Inflammatory macrophage (primary cell): ENCODE measurements at regions not wholly inside any gene's neighbourhood (a gene's known extent, or its start where the extent isn't known, plus 50 kb on each side); places are given as distances from the start of the nearest gene placed in this dataset.

Source experiments
- DNase-seq, 2 donors: peaks; one replicate each; pipeline ENCODE4 v3.0.0-alpha.2; 2020 to 2022

DNA sequence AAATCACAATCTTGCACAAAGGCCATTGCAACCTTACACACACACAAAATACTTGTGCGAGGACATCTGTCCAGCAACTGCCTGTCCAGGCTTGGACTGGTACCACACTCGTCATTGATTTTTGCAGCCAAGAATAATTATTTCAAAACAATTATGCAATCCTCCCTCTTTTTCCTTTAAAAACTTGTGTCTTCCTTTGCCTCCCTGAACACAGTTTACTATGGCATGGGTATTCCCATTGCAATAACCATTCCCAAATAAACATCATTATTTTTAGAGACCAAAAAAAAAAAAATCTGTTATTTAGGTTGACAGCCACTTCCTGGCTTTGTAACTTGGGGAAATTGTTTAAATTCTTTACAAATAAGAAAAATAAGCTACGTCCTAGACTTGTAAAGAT lies 54.0 kb downstream of the C11orf91 start:
- DNase-seq: no peak

DNA sequence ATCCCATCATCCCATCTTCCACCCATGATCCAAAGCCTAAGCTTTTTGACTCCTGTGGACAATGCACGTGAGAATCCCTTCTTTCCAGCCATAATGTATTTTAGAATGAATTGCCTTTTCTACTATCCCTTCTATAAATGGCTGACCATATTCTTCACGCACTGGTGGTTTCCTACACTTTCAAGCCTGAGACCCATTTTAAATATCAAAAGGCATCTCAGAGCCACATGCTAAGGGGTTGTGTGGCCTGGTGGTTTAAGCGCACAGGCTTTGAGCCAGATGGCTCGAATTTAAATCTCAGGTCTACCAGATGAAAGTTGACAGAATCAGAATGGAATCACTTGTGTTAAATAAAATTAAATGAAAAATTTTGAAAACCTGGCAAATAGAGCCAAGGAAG lies 54.5 kb downstream of the C11orf91 start:
- no peak for DNase-seq

DNA sequence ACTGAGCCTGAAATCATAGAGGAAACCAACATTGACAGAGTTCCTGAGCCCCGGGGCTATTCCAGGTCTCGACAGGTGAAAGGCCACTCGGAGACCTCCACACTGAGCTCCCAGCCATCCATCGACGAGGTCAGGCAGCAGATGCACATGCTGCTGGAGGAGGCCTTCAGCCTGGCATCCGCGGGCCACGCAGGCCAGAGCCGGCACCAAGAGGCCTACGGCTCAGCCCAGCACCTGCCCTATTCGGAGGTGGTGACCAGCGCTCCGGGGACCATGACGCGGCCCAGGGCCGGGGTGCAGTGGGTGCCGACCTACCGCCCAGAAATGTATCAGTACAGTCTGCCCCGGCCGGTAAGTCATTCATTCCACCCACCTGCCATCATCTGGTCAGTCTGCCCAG lies 54.9 kb downstream of the C11orf91 start:
- no peak for DNase-seq

DNA sequence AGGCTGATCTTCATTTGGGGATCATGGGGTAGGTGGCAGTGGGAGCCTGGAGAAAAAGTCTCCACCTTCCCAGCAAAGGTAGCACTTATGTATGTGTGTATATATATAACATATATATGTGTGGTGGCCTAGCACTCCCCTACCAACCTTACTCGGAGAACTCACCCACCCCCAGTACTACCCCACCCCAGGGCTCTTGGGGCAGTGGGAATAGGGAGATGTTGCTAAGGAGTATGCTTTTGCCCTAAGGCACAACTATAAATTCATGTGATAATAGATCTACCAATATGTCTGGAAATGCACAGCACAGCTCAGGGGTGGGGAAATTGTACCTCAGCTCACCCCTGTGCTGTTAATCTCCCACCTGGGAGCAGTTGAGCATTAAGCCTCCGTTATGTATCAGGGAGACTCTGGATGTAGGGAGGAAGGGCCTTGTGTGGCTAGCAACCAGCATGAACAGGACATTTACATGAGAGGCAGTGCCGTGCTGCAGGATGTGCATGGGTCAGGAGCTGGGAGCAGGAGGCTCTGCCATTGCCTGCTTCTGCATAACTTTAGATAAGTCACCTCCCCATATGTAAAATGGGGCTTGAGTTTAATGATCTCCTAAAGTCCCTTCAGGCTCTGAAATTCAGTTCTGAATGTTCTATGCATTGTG lies 57.3 kb downstream of the C11orf91 start:
- DNase-seq: no peak

GRCh38 chr11:33642461-33643166 lies 58.0 kb downstream of the C11orf91 start:
- no peak for DNase-seq

GRCh38 chr11:33640730-33641371 lies 59.8 kb downstream of the C11orf91 start:
- no peak for DNase-seq

DNA sequence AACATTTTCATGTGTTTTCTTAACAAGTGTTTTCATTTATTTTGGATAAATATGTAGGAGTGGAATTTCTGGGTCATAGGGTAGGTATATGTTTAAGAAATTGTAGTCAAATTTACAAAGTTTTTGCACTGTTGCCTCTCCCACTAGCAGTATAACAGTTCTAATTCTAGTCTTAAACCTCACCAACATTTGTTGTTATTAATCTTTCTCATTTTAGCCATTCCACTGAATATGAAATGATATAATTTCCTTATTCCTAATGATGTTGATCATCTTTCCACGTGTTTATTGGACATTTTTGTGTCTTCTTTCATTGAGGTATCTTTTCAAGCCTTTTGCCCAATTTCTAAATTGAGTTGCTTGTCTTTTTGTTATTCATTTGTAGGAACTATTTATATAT lies 62.0 kb downstream of the C11orf91 start:
- DNase-seq: no peak

GRCh38 chr11:33636104-33636503 lies 64.5 kb downstream of the C11orf91 start:
- peak; percentile 85 to 88 for DNase-seq

DNA sequence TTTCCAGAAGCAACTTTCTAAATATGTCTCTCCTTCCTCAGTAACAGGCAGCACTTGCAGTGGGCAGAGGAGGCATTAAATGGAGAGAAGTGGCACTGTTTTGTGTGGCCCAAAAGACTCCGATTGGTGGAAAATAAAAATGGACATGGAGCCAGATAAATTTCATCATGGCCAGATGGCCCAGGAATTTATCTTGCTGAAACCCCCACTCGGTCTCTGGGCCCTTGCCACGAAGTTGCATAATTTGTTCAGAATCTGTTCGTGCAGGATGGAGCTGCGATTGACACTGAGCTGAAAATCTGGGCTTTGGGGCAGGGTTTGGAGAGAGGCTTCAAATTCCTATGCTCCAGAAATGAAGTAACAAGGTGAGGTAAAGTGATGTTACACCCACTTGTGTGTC lies 65.5 kb downstream of the C11orf91 start:
- DNase-seq: peak; percentile 10 to 14

- peak in 1 of 2 donors; percentile 3 for DNase-seq
Measured at GRCh38 chr11:33634291-33634834, 66.3 kb downstream of the C11orf91 start.

GRCh38 chr11:33633251-33634003 lies 67.2 kb downstream of the C11orf91 start:
- no peak for DNase-seq

DNA sequence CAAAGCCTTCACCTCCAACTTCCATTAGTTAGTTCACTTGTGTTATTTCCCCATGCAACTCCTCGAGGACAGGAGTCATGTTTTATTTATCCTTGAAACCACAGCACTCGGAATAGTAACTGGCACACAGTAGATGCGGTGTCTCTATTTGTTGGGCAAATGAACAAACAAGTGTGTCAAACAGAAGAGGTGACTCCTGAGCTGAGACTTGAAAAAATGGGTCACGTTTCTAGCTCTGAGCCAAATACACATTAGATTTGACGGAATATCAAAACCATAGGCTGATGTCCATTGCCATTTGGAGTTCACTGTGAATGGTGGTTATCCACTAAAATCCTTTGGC lies 68.9 kb downstream of the C11orf91 start:
- no peak for DNase-seq

DNA sequence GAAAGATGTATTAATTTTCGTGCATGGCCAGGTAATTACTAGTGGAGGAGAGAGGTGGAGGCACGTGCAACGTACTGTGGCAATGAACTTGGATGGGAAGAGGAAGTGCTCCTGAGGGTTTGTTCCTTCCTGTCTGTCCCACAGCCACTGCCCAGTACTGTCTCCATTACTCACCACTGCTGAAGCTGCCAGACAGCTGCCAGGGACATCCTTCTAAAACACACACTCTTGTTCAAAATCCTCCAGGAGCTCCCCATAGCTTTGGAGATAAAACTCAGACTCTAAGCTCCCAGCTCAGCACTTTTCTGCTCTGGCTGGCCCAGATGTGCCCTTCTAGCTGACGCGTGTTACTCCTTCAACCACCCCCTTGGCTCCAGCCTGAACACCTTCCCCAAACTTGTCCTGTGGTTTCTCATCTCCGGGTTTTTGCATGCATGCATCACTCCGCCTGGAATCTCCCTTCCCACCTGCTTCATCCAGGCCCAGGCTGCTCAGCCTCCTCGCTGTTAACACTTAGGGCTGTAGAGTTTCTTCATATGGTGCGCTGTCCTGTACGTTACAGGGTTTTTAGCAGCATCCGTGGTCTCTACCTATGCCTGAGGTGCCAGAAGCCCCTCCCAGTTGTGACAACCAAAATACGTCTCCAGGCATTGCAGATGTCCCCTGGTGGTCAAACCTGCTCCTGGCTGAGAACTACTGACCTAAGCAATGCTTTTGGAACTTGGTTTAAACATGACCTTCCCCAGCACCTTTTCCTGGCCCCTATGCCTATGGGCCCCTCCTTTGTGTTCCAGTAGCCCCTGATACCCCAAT lies 69.5 kb downstream of the C11orf91 start:
- peak; percentile 7 to 23 for DNase-seq

DNA sequence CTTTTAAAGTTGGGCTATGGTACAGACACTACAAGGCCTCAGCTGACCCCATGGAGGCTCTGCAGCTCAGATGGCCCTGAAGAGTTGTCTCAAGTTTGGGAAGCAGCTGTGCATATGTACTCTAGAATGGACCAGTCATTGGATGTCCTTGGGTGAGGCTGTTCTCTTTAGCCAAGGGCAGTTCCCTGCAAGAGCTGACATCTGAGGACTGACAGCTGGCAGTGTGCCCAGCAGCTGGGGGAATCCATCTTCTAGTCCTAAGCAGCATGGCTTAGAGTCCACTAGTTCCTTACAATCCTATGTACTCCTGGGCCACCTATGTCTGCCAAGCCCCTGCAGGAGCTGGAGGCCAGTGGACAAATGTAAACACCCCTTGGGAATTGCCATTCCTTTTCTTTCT lies 76.5 kb downstream of the C11orf91 start:
- no peak for DNase-seq

GRCh38 chr11:33622806-33623205 lies 77.8 kb downstream of the C11orf91 start:
- no peak for DNase-seq

GRCh38 chr11:33622186-33622585 lies 78.4 kb downstream of the C11orf91 start:
- DNase-seq: no peak

DNA sequence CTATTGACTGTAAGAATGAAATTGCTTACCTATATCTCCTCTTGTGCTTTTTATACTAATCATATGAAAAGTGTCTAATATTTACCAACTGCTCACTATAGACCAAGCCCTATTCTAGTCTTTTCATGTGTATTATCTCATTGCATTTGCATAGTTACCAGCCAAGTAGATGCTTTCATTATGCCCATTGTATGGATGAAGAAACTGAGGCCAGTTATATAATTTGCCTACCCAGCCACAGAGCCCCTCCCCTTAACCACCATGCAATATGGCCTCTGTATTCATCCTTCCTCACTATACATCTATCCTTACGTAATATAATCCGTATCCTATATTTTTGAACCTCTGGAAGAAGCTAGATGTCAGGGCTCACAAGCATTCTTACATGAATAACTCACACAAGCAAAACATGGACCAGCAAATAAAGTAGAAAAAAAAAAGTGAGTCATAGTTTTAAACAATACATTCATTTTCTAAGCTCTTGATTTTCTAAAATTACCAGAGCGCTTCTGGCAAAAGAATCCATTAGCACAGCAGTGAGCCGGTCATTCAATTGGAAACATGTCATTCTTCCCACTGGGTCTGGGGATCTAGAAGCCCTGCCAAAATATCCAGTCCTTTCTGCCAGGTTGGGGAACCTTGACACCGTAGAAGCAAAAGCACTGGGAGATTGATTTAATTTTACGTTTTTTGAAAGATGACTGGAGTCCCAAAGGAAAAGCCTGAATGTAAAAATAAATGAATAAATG lies 80.0 kb downstream of the C11orf91 start:
- no peak for DNase-seq

- DNase-seq: no peak
Measured at GRCh38 chr11:33618956-33619355, 81.7 kb downstream of the C11orf91 start.

GRCh38 chr11:33618351-33618710 lies 82.3 kb downstream of the C11orf91 start:
- DNase-seq: no peak

DNA sequence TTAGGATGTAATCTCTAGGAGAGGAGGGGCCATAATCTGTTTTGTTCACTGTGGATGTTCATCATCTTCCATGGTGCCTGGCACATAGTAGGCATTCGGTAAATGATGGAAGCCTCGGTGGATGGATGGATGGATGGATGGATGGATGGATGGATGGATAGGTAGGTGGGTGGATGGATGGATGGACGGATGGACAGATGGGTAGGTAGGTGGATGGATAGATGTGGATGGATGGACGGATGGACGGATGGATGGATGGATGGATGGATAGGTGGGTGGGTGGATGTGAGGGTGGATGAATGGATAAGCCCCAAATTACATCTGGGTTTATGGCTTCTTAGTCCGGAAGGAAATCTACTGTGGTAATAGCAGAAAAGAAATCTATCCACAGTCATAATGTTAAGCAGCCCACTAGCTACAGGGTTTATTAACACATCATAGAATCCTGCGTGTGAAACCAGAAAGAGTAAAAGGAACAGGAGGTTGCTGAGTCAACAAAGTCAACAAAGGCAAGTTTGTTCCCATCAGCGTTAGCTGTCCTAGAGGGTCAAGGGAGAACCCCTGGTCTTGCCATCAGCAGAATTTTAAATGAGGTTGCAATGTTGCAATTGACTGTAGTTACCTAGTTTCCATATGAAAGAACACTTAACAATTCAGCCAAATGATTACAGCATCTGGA lies 82.8 kb downstream of the C11orf91 start:
- DNase-seq: no peak

DNA sequence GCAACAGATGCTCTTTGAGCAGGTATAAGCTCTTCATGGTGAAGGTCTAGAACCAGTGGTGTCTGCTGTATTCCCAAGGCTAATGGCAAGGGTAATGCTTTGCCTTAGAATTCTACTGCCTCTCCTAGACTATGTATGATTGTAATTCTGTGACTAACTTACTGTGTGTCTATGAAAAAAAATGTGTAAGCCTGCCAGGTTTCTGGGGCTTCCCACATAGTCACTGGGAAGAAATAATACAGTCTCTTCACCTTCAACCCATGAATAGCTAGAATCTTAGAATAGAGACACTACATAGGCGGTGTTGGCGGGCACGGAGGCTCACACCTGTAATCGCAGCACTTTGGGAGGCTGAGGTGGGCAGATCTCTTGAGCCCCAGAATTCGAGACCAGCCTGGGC lies 84.1 kb downstream of the C11orf91 start:
- DNase-seq: no peak
